H1 (cell line): ENCODE measurements at regions not wholly inside any gene's neighbourhood (a gene's known extent, or its start where the extent isn't known, plus 50 kb on each side); places are given as distances from the start of the nearest gene placed in this dataset.

ENCODE experiments used
- RXRA ChIP-seq: IDR thresholded peaks from 2 replicates; pipeline ENCODE4 v1.6.1; 2011; ENCODE audit warnings: low read depth, mild to moderate bottlenecking, low read length, moderate library complexity; ENCODE audit not compliant: insufficient read depth

- no peak for TF ChIP-seq RXRA
Observed at GRCh38 chr4:141807103-141807891, 170.9 kb downstream of the IL15 start (continued).
